ENCODE measurements at regions not wholly inside any gene's neighbourhood (a gene's known extent, or its start where the extent isn't known, plus 50 kb on each side); places are given as distances from the start of the nearest gene placed in this dataset.

DNA sequence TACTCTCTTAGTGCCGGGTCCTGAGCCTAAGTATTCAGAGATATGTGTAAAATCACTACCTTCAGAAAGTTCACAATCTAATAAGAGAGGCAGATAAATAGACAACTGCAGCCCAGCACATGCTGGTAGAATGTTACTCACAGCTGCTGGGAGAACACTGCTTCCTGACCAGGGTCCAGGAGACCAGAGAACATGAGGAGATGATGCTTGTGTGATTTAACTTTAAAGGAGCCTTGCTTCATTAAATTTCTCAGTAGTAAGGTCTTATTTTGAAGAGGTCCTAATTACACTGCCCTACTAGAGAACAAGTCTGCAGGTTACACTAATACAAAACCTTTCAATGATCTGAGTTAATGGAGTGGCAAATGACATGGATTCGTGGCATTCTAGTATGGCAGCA is 209.9 kb upstream of the TRIB2 start:
- H3K27ac Mint-ChIP-seq: peak overlapping the region; percentile 77
- DNase-seq: no peak
- H3K27me3 Mint-ChIP-seq: no peaks in the 10 kb centered on the region
- peaks cover 6% of the 10 kb centered on the region for H3K36me3 Mint-ChIP-seq (ENCODE audit: low read depth)
- peaks cover 12% of the 10 kb centered on the region for H3K9me3 Mint-ChIP-seq
- peaks cover 83% of the 10 kb centered on the region for H3K4me1 Mint-ChIP-seq (ENCODE audit: low read depth)
- H3K4me3 Mint-ChIP-seq: peak overlapping the region; percentile 27

DNA sequence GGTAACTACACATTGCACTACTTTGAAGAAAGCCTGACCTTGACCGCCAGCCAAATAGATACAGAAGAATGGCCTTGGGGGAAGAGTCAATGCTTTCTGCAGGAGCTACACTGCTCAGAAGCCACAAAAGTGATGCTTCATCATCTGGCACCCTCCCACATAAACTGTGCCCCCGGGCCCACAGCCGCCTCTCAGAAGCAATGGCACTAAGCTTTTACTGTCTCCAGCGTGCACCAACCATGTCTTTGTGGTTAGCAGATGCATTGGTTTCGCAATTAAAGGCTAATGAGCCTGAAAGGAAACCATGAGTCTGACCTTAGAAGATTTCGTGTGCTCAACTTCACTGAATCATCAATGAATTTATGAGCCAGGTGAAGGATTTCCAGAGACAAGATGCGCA is 209.4 kb upstream of the TRIB2 start:
- Mint-ChIP-seq H3K4me3 (peak overlapping the region; percentile 27), H3K4me1 (ENCODE audit: low read depth) (peaks cover 82% of the 10 kb centered on the region), H3K27ac (peak overlapping the region; percentile 77), H3K36me3 (ENCODE audit: low read depth) (peaks cover 6% of the 10 kb centered on the region), H3K27me3 (no peaks in the 10 kb centered on the region), H3K9me3 (peaks cover 12% of the 10 kb centered on the region)
- peak; percentile 83 for DNase-seq

DNA sequence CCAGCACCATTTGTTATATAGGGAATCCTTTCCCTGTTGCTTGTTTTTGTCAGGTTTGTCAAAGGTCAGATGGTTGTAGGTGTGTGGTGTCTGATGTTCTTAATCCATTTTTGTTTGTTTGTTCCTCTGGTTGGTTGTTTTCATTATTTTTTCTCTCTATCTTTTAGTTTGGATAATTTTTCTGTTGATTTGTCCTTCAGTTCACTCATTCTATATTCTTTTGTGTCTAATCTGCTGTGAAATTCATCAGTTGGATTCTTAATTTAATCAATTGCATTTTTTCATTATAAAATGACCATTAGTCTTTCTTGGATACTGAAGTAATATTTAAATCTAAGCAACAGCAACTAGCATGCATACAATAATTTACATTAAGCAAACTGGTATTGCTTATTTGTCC is 206.7 kb upstream of the TRIB2 start:
- no peak overlapping the region for H3K27ac Mint-ChIP-seq

DNA sequence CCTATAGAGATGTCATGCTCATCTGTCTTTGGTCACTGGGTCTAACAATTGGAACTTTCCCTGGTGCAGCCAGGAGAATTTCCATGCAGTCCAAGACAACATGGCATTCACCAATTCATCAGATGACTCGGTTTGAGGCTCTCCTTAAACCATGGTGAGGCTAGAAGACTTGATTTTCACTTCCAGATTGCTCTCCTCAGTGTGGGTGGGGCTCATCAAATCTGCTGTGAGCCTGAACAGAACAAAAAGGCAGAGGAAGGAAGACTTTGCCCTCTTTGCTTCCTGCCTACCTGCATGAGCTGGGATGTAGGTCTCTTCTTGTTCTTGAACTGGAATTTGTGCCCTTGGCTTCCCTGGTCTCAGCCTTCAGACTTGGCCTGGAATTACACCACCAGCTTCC is 203.4 kb upstream of the TRIB2 start:
- Mint-ChIP-seq H3K36me3 (ENCODE audit: low read depth) (peaks cover 2% of the 10 kb centered on the region), H3K4me1 (ENCODE audit: low read depth) (peaks cover 56% of the 10 kb centered on the region), H3K27ac (no peak overlapping the region), H3K27me3 (no peaks in the 10 kb centered on the region), H3K4me3 (no peak overlapping the region), H3K9me3 (peaks cover 9% of the 10 kb centered on the region)
- DNase-seq: no peak

More for the DNA sequence above, 206.7 kb upstream of the TRIB2 start:
- Mint-ChIP-seq H3K4me3 (no peak overlapping the region), H3K4me1 (ENCODE audit: low read depth) (peaks cover 76% of the 10 kb centered on the region), H3K9me3 (peaks cover 6% of the 10 kb centered on the region), H3K36me3 (ENCODE audit: low read depth) (peaks cover 2% of the 10 kb centered on the region), H3K27me3 (no peaks in the 10 kb centered on the region)
- no peak for DNase-seq

DNA sequence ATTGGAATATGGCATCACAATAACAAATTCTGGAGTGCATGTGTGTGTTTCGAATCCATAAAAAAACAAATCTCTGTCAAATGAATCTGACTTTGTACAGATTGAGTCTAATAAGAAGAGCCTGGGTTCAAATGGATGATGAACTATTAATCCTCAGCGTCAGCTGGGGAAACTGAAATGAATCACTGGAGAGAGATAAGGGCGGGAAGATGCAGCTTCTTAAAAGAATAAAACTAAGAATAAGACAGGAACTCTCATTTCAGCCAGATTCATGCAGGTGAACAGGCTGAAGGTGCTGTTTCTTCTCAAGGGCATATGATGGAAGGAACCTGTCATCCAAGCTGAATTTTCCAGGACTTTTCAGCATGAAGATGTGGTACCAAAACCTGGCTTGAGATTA is 202.6 kb upstream of the TRIB2 start:
- peaks cover 51% of the 10 kb centered on the region for H3K4me1 Mint-ChIP-seq (ENCODE audit: low read depth)
- no peak overlapping the region for H3K4me3 Mint-ChIP-seq
- H3K36me3 Mint-ChIP-seq (ENCODE audit: low read depth): peaks cover 2% of the 10 kb centered on the region
- H3K27me3 Mint-ChIP-seq: no peaks in the 10 kb centered on the region
- H3K27ac Mint-ChIP-seq: no peak overlapping the region
- H3K9me3 Mint-ChIP-seq: peaks cover 7% of the 10 kb centered on the region
- no peak for DNase-seq

DNA sequence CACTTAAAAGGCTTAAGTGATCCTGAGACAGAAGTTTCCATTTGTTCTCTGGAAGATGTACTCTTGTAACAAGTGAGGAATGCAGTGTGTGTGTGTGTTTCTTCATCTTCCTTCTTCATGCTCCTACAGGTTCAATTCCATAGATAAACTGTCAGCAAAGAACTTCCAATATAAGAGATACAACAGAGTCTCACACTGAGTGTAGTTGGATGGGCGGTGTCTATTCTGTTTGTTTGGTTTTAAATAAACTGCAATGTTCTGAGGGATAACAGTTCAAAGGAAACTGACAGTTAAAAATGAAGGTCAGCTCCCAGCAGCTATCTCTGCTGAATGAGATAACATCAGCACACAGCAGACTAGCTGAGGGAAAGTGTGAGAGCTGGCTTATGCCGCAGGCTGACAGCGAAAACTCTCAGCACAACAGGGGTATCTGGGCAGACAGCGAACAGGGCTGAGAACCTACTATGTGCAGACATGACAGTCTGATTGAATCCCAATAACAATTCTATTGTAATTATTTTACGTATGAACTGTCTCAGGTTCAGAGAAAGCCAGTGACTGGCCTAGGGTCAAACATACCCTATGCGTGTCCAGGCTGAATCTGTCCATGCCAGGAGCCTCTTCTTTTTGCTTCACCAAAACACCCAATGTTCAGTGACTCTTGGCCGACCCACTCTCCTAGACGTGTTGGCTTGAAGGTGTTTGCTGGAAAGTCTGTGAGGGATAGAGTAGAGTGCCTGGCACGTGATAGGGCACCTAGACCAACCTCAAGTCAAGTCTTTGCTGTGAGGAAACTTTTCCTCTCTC is 201.9 kb upstream of the TRIB2 start:
- Mint-ChIP-seq H3K9me3 (peaks cover 3% of the 10 kb centered on the region), H3K36me3 (ENCODE audit: low read depth) (no peaks in the 10 kb centered on the region)
- no peak for DNase-seq

DNA sequence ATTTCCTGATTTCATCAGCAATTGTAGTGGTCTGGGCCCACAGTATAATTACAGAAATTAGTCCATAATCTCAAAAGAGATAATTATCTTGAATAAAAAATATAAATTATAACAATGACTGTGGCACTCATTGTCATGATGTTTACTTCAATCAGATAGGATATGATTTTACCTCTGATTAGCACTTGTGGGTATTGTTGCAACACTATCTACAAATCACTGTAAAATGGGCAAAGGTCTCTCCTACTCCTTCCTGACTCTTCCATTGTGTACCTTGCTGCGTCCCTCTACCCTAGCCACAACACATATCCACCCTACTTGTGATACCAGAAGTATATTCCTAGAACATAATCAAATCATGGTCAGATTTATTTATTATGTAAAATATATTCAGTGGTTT is 200.9 kb upstream of the TRIB2 start:
- Mint-ChIP-seq H3K27me3 (no peaks in the 10 kb centered on the region), H3K27ac (no peak overlapping the region), H3K4me3 (no peak overlapping the region), H3K4me1 (ENCODE audit: low read depth) (peaks cover 42% of the 10 kb centered on the region), H3K9me3 (peaks cover 3% of the 10 kb centered on the region), H3K36me3 (ENCODE audit: low read depth) (no peaks in the 10 kb centered on the region)
- no peak for DNase-seq

More for the DNA sequence above, 201.9 kb upstream of the TRIB2 start:
- Mint-ChIP-seq H3K27ac (no peak overlapping the region), H3K27me3 (no peaks in the 10 kb centered on the region), H3K4me3 (no peak overlapping the region), H3K4me1 (ENCODE audit: low read depth) (peaks cover 47% of the 10 kb centered on the region)

DNA sequence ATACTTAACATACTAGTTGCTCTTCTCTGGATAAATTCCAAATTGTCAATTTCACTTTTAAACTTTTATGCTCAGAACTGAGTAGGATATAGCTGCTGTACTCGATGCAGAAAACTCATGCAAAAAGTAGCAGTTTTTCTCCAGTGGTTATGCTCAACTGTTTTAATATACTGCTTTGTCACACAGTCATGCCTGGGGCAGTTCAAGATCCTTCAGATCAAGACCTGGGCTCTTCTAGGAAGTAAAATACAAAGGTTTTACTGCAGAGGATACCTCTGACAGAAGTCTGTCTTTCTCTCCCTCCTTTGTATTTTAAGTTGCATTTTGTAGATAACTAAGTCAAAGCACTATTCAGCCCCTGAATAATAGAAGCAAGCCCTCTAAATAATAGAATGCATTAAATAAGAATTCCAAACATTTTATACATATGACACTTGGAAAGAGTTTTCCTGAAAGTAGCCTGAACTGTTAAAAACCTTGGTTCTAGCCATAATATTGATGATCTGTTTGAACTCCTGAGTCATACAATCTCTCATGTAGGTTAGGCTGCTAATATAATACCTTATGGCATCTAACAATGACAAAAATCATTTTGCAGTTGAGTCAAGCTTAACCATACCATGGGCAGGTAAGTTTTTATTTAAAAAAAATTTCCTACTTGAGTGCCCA is 183.3 kb upstream of the TRIB2 start:
- H3K9me3 Mint-ChIP-seq: no peaks in the 10 kb centered on the region
- no peaks in the 10 kb centered on the region for H3K27me3 Mint-ChIP-seq
- H3K27ac Mint-ChIP-seq: no peak overlapping the region
- H3K4me1 Mint-ChIP-seq (ENCODE audit: low read depth): peaks cover 20% of the 10 kb centered on the region
- no peak overlapping the region for H3K4me3 Mint-ChIP-seq
- H3K36me3 Mint-ChIP-seq (ENCODE audit: low read depth): no peaks in the 10 kb centered on the region
- no peak for DNase-seq

DNA sequence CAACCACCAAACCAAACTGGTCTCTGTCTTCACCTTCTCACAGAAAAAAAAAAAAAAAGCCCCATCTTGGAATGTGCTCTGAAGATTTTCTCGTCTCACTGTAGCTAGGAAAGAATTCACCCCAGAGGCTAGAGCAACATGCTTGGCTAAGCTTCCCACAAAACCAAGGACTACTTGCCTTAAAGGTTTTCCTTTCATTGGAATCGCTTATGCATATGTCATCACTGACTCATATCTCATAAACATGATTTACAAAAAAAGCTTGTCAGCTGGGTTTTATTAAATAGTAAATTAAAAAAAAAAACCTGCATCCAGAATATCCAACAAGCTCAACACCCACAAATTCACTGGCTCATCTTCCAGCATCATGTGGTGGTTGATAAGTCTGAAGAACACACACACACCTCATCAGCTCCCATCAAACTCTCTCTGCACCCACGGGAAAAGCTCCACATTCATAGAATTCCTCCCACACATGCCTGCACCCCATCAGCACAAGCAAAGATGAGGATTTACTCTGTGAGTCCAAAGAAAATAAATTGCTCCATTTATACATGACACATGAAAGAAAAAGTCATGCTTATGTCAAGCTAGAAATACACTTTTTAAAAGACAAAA is 182.0 kb upstream of the TRIB2 start:
- Mint-ChIP-seq H3K4me3 (no peak overlapping the region), H3K36me3 (ENCODE audit: low read depth) (no peaks in the 10 kb centered on the region), H3K27ac (no peak overlapping the region), H3K9me3 (no peaks in the 10 kb centered on the region), H3K4me1 (ENCODE audit: low read depth) (peaks cover 20% of the 10 kb centered on the region), H3K27me3 (no peaks in the 10 kb centered on the region)
- DNase-seq: no peak

DNA sequence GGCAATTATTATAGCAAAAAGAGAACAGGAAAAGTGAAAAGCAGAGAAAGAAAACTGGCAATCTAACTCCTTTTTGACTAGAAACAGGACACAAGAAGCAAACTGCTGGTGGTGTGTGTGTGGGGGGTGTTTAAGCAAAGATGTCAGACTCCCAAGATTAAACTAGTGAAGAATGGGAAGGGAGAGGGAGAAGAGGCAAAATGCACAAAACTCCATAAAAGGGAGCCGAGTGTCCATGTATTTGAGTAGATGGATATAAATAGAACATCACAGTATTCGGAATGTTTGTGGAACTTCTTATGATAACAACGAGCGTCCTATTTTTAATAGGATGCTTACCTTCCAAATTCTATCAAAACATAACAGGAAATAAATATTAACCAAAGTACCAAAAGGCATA is 179.8 kb upstream of the TRIB2 start:
- H3K9me3 Mint-ChIP-seq: no peaks in the 10 kb centered on the region
- no peak for DNase-seq
- no peak overlapping the region for H3K27ac Mint-ChIP-seq
- H3K4me1 Mint-ChIP-seq (ENCODE audit: low read depth): peaks cover 23% of the 10 kb centered on the region
- no peaks in the 10 kb centered on the region for H3K36me3 Mint-ChIP-seq (ENCODE audit: low read depth)
- H3K27me3 Mint-ChIP-seq: no peaks in the 10 kb centered on the region
- no peak overlapping the region for H3K4me3 Mint-ChIP-seq

DNA sequence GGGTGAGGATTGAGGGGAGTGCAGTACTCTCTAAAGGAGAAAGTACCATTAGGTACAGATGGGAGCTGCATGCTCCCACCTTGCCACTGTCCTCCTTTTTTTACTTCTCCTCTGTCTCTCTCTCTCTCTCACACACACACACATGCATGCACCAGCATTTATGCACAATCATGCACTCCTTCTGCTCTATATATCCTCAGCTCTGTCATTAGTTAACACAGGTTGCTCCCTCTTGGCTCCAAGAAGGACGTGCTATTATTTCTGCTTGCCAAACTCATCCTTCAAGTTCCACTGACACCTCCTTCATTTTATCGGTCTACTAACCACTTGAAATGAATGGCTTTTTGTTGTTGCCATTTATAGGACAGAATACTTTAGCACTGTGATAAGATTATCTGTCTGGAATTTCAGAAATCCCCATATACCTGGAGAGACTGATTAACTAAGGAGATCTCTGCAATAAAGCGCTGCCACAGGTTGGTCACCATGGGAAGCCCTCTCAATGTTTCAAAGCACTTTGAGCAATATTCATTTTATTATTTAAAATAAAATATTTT is 178.5 kb upstream of the TRIB2 start:
- Mint-ChIP-seq H3K36me3 (ENCODE audit: low read depth) (no peaks in the 10 kb centered on the region), H3K4me3 (no peak overlapping the region), H3K4me1 (ENCODE audit: low read depth) (peaks cover 19% of the 10 kb centered on the region), H3K9me3 (no peaks in the 10 kb centered on the region), H3K27ac (no peak overlapping the region), H3K27me3 (no peaks in the 10 kb centered on the region)
- DNase-seq: no peak

DNA sequence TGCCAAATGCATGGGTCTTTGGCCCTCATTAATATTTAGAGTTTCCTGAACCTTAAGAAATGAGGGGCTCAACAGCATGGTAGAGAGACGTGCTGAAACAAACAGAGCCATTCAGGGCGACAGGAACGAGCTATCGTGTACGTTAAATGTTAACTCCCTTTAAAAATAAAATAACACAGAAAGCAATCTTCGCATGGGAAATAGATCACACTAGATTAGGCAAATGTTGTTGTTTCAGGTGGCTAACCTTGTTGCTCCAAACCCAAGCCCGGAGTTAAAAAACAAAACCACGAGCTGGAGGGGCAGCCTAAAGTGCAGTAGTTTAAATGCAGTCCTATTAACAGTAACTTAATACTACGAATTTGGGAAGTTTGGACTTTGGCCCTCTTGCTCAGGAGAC is 177.4 kb upstream of the TRIB2 start:
- Mint-ChIP-seq H3K27me3 (no peaks in the 10 kb centered on the region), H3K27ac (no peak overlapping the region), H3K9me3 (no peaks in the 10 kb centered on the region), H3K4me3 (no peak overlapping the region), H3K36me3 (ENCODE audit: low read depth) (no peaks in the 10 kb centered on the region), H3K4me1 (ENCODE audit: low read depth) (peaks cover 8% of the 10 kb centered on the region)
- no peak for DNase-seq

DNA sequence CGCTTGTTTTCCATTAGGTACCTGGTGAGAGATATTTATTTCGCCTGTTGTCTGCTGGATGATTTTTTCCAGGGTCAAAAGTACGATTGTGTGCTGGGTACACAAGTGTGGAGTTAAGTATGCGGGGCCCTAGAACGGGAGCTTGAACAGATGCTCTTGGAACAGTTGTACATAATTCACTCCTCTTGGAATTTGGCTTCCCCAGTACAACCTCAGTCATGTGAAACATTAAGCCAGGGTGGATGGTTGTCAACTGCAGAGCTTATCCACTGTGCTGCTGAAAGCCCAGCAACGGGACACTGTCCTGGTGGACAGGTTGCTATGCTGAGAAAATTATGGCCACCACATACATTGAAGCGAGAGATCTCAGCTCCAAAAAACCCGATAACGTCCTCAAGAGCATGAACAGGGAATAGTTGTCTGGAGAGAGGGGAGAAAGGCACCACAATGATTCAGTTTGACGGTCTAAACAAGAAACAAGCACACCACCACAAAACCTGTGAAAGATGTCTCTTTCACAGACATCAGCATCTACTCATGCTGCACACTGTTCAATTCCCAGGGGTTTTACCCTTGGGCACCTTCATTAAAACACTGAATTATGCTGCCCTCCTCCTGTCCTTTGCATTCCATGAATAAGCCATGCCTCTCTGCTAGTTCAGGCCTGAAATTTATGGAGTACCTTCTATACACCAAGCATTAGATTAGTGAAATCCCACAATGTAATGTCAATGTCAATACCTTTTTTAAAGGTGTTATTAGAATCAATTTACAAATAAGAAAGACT is 176.8 kb upstream of the TRIB2 start:
- Mint-ChIP-seq H3K27me3 (no peaks in the 10 kb centered on the region), H3K27ac (no peak overlapping the region), H3K4me3 (no peak overlapping the region), H3K9me3 (no peaks in the 10 kb centered on the region), H3K4me1 (ENCODE audit: low read depth) (peaks cover 5% of the 10 kb centered on the region), H3K36me3 (ENCODE audit: low read depth) (no peaks in the 10 kb centered on the region)
- DNase-seq: no peak

All from activated T-cell treated with anti-CD3 and anti-CD28 coated beads, Interleukin-2, amount 50 U/mL, for 24 hours (primary cell).